NCI-H2081 (cell line): ENCODE measurements at regions not wholly inside any gene's neighbourhood (a gene's known extent, or its start where the extent isn't known, plus 50 kb on each side); places are given as distances from the start of the nearest gene placed in this dataset.
"Not testable (repeated sequence)": the region's sequence is repeated elsewhere in the genome, so short reads cannot be mapped to it uniquely, and the experiment has no call there.

Experiments
- DNase-seq, 2 experiments: peaks; one replicate each; lab custom pipeline; 2025; lab: John Stamatoyannopoulos, UW

GRCh38 chr7:119999738-120000475, 273.1 kb upstream of the KCND2 start:
- no peak for DNase-seq

GRCh38 chr7:120005720-120006119, 267.3 kb upstream of the KCND2 start:
- DNase-seq = no peak

- DNase-seq = not testable (repeated sequence)
Observed at GRCh38 chr7:120014301-120014700, 258.7 kb upstream of the KCND2 start.

- no peak for DNase-seq
Observed at GRCh38 chr7:120014925-120015465, 258.0 kb upstream of the KCND2 start.

- DNase-seq = no peak
Observed at GRCh38 chr7:120021085-120021484, 251.9 kb upstream of the KCND2 start.

- no peak for DNase-seq
Observed at GRCh38 chr7:120023494-120024167, 249.3 kb upstream of the KCND2 start.

- DNase-seq = no peak
Observed at GRCh38 chr7:120028636-120029035, 244.3 kb upstream of the KCND2 start.

- no peak for DNase-seq
Observed at GRCh38 chr7:120030876-120031275, 242.1 kb upstream of the KCND2 start.

- no peak for DNase-seq
Observed at GRCh38 chr7:120033114-120033513, 239.9 kb upstream of the KCND2 start.

GRCh38 chr7:120039138-120039537, 233.8 kb upstream of the KCND2 start:
- DNase-seq = no peak

- no peak for DNase-seq
Observed at GRCh38 chr7:120041798-120042197, 231.2 kb upstream of the KCND2 start.

- DNase-seq = no peak
Observed at GRCh38 chr7:120043250-120043649, 229.7 kb upstream of the KCND2 start.

GRCh38 chr7:120052884-120053382, 220.0 kb upstream of the KCND2 start:
- DNase-seq = no peak

GRCh38 chr7:120053390-120053961, 219.5 kb upstream of the KCND2 start:
- no peak for DNase-seq

- no peak for DNase-seq
Observed at GRCh38 chr7:120054376-120055100, 218.4 kb upstream of the KCND2 start.

- DNase-seq = no peak
Observed at GRCh38 chr7:120055300-120055699, 217.7 kb upstream of the KCND2 start.

GRCh38 chr7:120056227-120056626, 216.7 kb upstream of the KCND2 start:
- DNase-seq = no peak

GRCh38 chr7:120059641-120060040, 213.3 kb upstream of the KCND2 start:
- no peak for DNase-seq

GRCh38 chr7:120060281-120060680, 212.7 kb upstream of the KCND2 start:
- no peak for DNase-seq

- no peak for DNase-seq
Observed at GRCh38 chr7:120060875-120061274, 212.1 kb upstream of the KCND2 start.

- no peak for DNase-seq
Observed at GRCh38 chr7:120064565-120064964, 208.4 kb upstream of the KCND2 start.

- not testable (repeated sequence) for DNase-seq
Observed at GRCh38 chr7:120066898-120067297, 206.1 kb upstream of the KCND2 start.
